ENCODE measurements at regions not wholly inside any gene's neighbourhood (a gene's known extent, or its start where the extent isn't known, plus 50 kb on each side); places are given as distances from the start of the nearest gene placed in this dataset.

DNA sequence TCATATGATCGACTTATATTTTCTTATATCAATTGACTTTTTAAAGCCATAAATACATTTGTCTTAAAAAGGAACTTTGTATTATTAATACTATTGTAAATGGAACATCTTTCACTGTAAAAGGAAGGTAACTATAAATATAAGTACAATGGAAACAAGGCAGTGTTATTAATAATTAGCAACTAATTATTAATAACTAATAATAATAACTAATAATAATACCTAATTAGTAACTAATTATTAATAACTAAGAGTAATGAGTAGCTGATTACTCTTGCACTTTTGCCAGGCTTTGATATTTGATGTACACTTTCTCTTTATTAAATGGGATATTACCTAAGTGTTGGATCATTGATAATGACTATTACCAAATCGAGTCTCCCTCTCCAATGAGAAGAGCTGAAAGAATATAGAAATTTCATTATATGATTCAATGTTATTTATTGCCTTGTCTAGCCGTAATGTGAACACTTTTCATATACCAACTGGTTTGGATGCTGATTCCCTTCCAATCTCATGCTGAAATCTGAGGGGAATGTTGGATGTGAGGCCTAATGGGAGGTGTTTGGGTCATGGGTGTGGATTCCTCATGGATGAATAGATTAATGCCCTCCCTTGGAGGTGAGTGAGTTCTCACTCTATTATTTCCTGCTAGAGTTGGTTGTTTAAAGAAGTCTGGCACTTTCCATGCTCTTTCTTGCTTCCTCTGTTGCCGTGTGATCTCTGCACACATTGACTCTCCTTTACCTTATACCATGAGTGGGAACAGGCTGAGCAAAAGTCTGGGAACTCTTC is 202.1 kb upstream of the ZBTB20 start:
- no peaks in the 10 kb centered on the region for H3K9me3 ChIP-seq (ENCODE audit: severe bottlenecking)
- no peaks in the 10 kb centered on the region for H3K27me3 ChIP-seq (ENCODE audit: insufficient read depth, low read depth, severe bottlenecking)
- no peak overlapping the region for H3K27ac ChIP-seq
- H3K36me3 ChIP-seq = no peaks in the 10 kb centered on the region
- no peak overlapping the region for H3K4me3 ChIP-seq (ENCODE audit: low read depth, low read length)
- DNase-seq = no peak
- TF ChIP-seq CTCF (IDR thresholded peaks at IDR 0.05; ENCODE audit: low read depth, low read length) = no peak

- H3K27me3 ChIP-seq (ENCODE audit: insufficient read depth, low read depth, severe bottlenecking) = no peaks in the 10 kb centered on the region
- no peaks in the 10 kb centered on the region for H3K36me3 ChIP-seq
- H3K4me3 ChIP-seq (ENCODE audit: low read depth, low read length) = no peak overlapping the region
- H3K27ac ChIP-seq = no peak overlapping the region
- no peak for TF ChIP-seq CTCF (IDR thresholded peaks at IDR 0.05; ENCODE audit: low read depth, low read length)
- DNase-seq = no peak
- H3K9me3 ChIP-seq (ENCODE audit: severe bottlenecking) = no peaks in the 10 kb centered on the region
These were observed 203.5 kb upstream of the ZBTB20 start for GRCh38 chr3:115350606-115351005.

- DNase-seq = no peak
- no peak overlapping the region for H3K27ac ChIP-seq
- no peak overlapping the region for H3K4me3 ChIP-seq (ENCODE audit: low read depth, low read length)
- H3K36me3 ChIP-seq = no peaks in the 10 kb centered on the region
- no peaks in the 10 kb centered on the region for H3K9me3 ChIP-seq (ENCODE audit: severe bottlenecking)
- TF ChIP-seq CTCF (IDR thresholded peaks at IDR 0.05; ENCODE audit: low read depth, low read length) = no peak
- H3K27me3 ChIP-seq (ENCODE audit: insufficient read depth, low read depth, severe bottlenecking) = no peaks in the 10 kb centered on the region
These were observed 204.1 kb upstream of the ZBTB20 start for GRCh38 chr3:115351193-115351592.

DNA sequence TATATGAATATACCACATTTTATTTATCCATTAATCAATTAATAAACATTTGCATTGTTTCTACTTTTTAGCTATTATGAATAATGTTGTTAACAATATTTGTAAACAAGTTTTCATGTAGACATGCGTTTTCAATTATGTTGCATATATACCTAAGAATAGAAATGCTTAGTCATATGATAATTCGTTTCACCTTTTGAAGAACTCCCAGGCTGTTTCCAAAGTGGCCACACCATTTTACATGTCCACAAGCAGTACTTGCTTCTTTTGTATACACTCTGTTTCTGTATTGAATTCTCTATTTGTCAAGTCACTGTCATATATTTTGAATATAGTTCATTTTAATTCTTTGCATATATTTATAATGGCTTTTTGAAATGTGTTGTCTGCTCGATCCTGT is 206.9 kb upstream of the ZBTB20 start:
- no peak overlapping the region for H3K4me3 ChIP-seq (ENCODE audit: low read depth, low read length)
- H3K27me3 ChIP-seq (ENCODE audit: insufficient read depth, low read depth, severe bottlenecking) = no peaks in the 10 kb centered on the region
- H3K27ac ChIP-seq = no peak overlapping the region
- no peaks in the 10 kb centered on the region for H3K36me3 ChIP-seq
- H3K9me3 ChIP-seq (ENCODE audit: severe bottlenecking) = no peaks in the 10 kb centered on the region
- DNase-seq = no peak
- TF ChIP-seq CTCF (IDR thresholded peaks at IDR 0.05; ENCODE audit: low read depth, low read length) = no peak

- no peak for DNase-seq
- no peak for TF ChIP-seq CTCF (IDR thresholded peaks at IDR 0.05; ENCODE audit: low read depth, low read length)
- no peaks in the 10 kb centered on the region for H3K27me3 ChIP-seq (ENCODE audit: insufficient read depth, low read depth, severe bottlenecking)
- H3K36me3 ChIP-seq = no peaks in the 10 kb centered on the region
- H3K4me3 ChIP-seq (ENCODE audit: low read depth, low read length) = no peak overlapping the region
- H3K27ac ChIP-seq = no peak overlapping the region
- H3K9me3 ChIP-seq (ENCODE audit: severe bottlenecking) = no peaks in the 10 kb centered on the region
These were observed 210.4 kb upstream of the ZBTB20 start for GRCh38 chr3:115357456-115357855.

- no peak for TF ChIP-seq CTCF (IDR thresholded peaks at IDR 0.05; ENCODE audit: low read depth, low read length)
- Histone ChIP-seq H3K27ac (no peak overlapping the region), H3K4me3 (ENCODE audit: low read depth, low read length) (no peak overlapping the region)
These were observed 212.4 kb upstream of the ZBTB20 start for GRCh38 chr3:115359536-115359935.

More at GRCh38 chr3:115359536-115359935, 212.4 kb upstream of the ZBTB20 start:
- Histone ChIP-seq H3K36me3 (no peaks in the 10 kb centered on the region), H3K9me3 (ENCODE audit: severe bottlenecking) (no peaks in the 10 kb centered on the region), H3K27me3 (ENCODE audit: insufficient read depth, low read depth, severe bottlenecking) (no peaks in the 10 kb centered on the region)
- DNase-seq = no peak
